PC-3 (cell line): ENCODE measurements at regions not wholly inside any gene's neighbourhood (a gene's known extent, or its start where the extent isn't known, plus 50 kb on each side); places are given as distances from the start of the nearest gene placed in this dataset.

Experiments used
- ATAC-seq: fragments of 200-7000 bp; cut with Tn5 transposase; 2 replicates; pipeline ENCODE4 v1.9.1; 2020; ENCODE audit warnings: mild to moderate bottlenecking, moderate library complexity
- BruUV-seq: library from RNA; stranded (reverse); fragments of 400-500 nt; replicated peaks from 2 replicates; lab custom pipeline; 2021; lab: Mats Ljungman, UMichigan
- CTCF ChIA-PET: fragments of 300-600 bp; sonication (Branson Sonifier 250); formaldehyde crosslinking; loops from one replicate; lab custom pipeline; 2022; ENCODE audit warnings: antibody characterized with exemption; lab: Charles Lee
- POLR2A ChIA-PET: fragments of 300-600 bp; sonication (Branson Sonifier 250); formaldehyde crosslinking; loops from one replicate; lab custom pipeline; 2022; ENCODE audit warnings: antibody characterized with exemption; ENCODE audit not compliant: unreplicated experiment; lab: Charles Lee
- DNase-seq: peaks from one replicate; pipeline ENCODE4 v3.0.0-alpha.2; 2015
- H2AFZ ChIP-seq: fragments of 300-600 bp; sonication (generic); 2 replicates; pipeline ENCODE4 v1.6.0; 2016; ENCODE audit warnings: antibody characterized with exemption, low read length
- H3F3A ChIP-seq: fragments of 300-600 bp; sonication (generic); one replicate; pipeline ENCODE4 v1.6.0; 2017; ENCODE audit warnings: antibody characterized with exemption, low read length, control low read depth, mild to moderate bottlenecking; ENCODE audit not compliant: unreplicated experiment
- H3K27ac ChIP-seq: fragments of 300-600 bp; sonication (generic); 2 replicates; pipeline ENCODE4 v1.5.1; 2016; ENCODE audit warnings: mild to moderate bottlenecking, low read length
- H3K27me3 ChIP-seq: fragments of 300-600 bp; sonication (generic); 2 replicates; pipeline ENCODE4 v1.6.1; 2016; ENCODE audit warnings: low read length, mixed read lengths
- H3K36me3 ChIP-seq: fragments of 300-600 bp; sonication (generic); 2 replicates; pipeline ENCODE4 v1.6.1; 2016; ENCODE audit warnings: low read depth, mixed run types, low read length, mixed read lengths
- H3K4me1 ChIP-seq: fragments of 300-600 bp; sonication (generic); 2 replicates; pipeline ENCODE4 v1.5.1; 2016; ENCODE audit warnings: low read length; ENCODE audit not compliant: insufficient read depth
- H3K4me2 ChIP-seq: fragments of 300-600 bp; sonication (generic); 2 replicates; pipeline ENCODE4 v1.6.0; 2016; ENCODE audit warnings: low read length
- H3K4me3 ChIP-seq: fragments of 300-600 bp; sonication (generic); 2 replicates; pipeline ENCODE4 v1.5.1; 2016; ENCODE audit warnings: mild to moderate bottlenecking, low read length, mixed read lengths
- H3K79me2 ChIP-seq: fragments of 300-600 bp; sonication (generic); 2 replicates; pipeline ENCODE4 v1.6.1; 2017; ENCODE audit warnings: low read length, mixed read lengths
- H3K9ac ChIP-seq: fragments of 300-600 bp; sonication (generic); 2 replicates; pipeline ENCODE4 v1.6.0; 2016; ENCODE audit warnings: mild to moderate bottlenecking, low read length
- H3K9me2 ChIP-seq: fragments of 300-600 bp; sonication (generic); replicated peaks from 2 replicates; pipeline ENCODE4 v1.6.1; 2016; ENCODE audit warnings: mixed run types, low read length, mixed read lengths
- H3K9me3 ChIP-seq: fragments of 300-600 bp; sonication (generic); 2 replicates; pipeline ENCODE4 v1.6.1; 2016; ENCODE audit warnings: low read length, mixed read lengths
- H4K20me1 ChIP-seq: fragments of 300-600 bp; sonication (generic); 2 replicates; pipeline ENCODE4 v1.6.1; 2016; ENCODE audit warnings: low read length, mixed read lengths
- EZH2 ChIP-seq: fragments of 300-600 bp; sonication (generic); IDR thresholded peaks from one replicate; pipeline ENCODE4 v1.6.1; 2017; ENCODE audit warnings: antibody characterized with exemption, mild to moderate bottlenecking, low read length; ENCODE audit not compliant: unreplicated experiment
- EZH2phosphoT487 ChIP-seq: fragments of 300-600 bp; sonication (generic); IDR thresholded peaks from 2 replicates; pipeline ENCODE4 v1.6.1; 2018; ENCODE audit warnings: mild to moderate bottlenecking, antibody characterized with exemption, low read length, borderline replicate concordance
- intact Hi-C: fragments of 100-400 bp; cut with micrococcal nuclease; formaldehyde crosslinking; loops from 2 replicates; pipeline ENCODE4 v1.9.0; 2023
- TF ChIP-seq, protein P1 (sequence below): fragments of 300-600 bp; sonication (generic); conservative IDR thresholded peaks from 2 replicates; pipeline ENCODE4 v1.5.1; 2017; ENCODE audit warnings: antibody characterized with exemption, low read depth, mild to moderate bottlenecking, low read length

DNA sequence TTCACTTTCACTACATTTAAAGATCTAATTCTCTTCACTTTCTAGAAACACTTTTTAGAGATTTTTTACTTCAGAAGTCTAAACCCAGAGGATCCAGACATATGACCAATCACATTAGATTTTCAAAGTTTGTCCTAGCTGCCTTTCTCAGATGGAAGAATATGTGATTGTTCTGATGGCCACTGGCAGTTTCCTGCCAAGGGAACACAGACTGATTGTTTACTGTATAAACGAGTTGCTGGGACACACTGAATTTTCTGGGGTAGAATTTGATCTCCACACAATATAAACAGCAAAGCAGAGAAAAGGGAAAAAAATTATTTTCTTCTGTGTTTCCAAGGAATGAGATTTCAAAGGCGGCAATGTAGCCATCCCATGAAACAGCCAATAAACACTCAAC, 480.0 kb downstream of the TOX3 start:
- Histone ChIP-seq H3K9me3 (no peaks in the 10 kb centered on the region), H3K9ac (no peak overlapping the region), H2AFZ (no peak overlapping the region), H3K4me3 (no peak overlapping the region), H3K9me2 (no peaks in the 10 kb centered on the region), H3K27ac (no peak overlapping the region), H3K4me2 (no peak overlapping the region), H3K27me3 (no peaks in the 10 kb centered on the region), H3K36me3 (no peaks in the 10 kb centered on the region), H4K20me1 (no peaks in the 10 kb centered on the region), H3K4me1 (no peaks in the 10 kb centered on the region), H3F3A (no peaks in the 10 kb centered on the region), H3K79me2 (no peaks in the 10 kb centered on the region)
- intact Hi-C loops = no loop called here
- TF ChIP-seq EZH2phosphoT487 = no peak
- no peak for TF ChIP-seq EZH2
- TF ChIP-seq, protein P1, sequence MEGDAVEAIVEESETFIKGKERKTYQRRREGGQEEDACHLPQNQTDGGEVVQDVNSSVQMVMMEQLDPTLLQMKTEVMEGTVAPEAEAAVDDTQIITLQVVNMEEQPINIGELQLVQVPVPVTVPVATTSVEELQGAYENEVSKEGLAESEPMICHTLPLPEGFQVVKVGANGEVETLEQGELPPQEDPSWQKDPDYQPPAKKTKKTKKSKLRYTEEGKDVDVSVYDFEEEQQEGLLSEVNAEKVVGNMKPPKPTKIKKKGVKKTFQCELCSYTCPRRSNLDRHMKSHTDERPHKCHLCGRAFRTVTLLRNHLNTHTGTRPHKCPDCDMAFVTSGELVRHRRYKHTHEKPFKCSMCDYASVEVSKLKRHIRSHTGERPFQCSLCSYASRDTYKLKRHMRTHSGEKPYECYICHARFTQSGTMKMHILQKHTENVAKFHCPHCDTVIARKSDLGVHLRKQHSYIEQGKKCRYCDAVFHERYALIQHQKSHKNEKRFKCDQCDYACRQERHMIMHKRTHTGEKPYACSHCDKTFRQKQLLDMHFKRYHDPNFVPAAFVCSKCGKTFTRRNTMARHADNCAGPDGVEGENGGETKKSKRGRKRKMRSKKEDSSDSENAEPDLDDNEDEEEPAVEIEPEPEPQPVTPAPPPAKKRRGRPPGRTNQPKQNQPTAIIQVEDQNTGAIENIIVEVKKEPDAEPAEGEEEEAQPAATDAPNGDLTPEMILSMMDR = no peak
- POLR2A ChIA-PET = no interaction called here
- DNase-seq = no peak
- BruUV-seq = no TSS peak
- CTCF ChIA-PET = no interaction called here
- ATAC-seq = no peak

DNA sequence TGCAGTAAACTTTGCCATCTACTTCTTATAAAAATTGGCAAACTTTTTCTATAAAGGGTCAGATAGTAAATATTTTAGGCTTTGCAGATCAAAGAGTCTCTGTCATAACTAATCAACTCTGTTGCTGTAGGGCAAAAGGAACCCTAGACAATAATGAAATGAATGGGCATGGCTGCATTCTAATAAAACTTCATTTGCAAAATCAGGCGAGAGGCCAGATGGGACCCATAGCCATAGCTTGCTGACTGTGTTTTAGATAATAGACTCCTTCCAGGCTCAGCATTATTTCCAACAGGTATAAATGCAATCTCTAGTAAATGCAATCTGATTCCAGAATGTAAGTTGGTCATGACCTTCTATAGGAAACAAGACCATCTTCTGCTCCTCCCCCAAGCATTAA, 490.7 kb downstream of the TOX3 start:
- ChIA-PET CTCF (no interaction called here), POLR2A (no interaction called here)
- TF ChIP-seq, protein P1 = no peak
- TF ChIP-seq EZH2 (no peak), EZH2phosphoT487 (no peak)
- H3K4me3 ChIP-seq = no peak overlapping the region
- H4K20me1 ChIP-seq = no peaks in the 10 kb centered on the region
- H2AFZ ChIP-seq = no peak overlapping the region
- no peak overlapping the region for H3K27ac ChIP-seq
- intact Hi-C loops = no loop called here
- no peak overlapping the region for H3K4me2 ChIP-seq
- DNase-seq = no peak
- no peaks in the 10 kb centered on the region for H3K9me2 ChIP-seq
- no peaks in the 10 kb centered on the region for H3K79me2 ChIP-seq
- no peaks in the 10 kb centered on the region for H3K27me3 ChIP-seq
- no peaks in the 10 kb centered on the region for H3F3A ChIP-seq
- no peak for ATAC-seq
- no peak overlapping the region for H3K9ac ChIP-seq
- no peaks in the 10 kb centered on the region for H3K4me1 ChIP-seq
- H3K9me3 ChIP-seq = no peaks in the 10 kb centered on the region
- no peaks in the 10 kb centered on the region for H3K36me3 ChIP-seq
- BruUV-seq = no TSS peak

DNA sequence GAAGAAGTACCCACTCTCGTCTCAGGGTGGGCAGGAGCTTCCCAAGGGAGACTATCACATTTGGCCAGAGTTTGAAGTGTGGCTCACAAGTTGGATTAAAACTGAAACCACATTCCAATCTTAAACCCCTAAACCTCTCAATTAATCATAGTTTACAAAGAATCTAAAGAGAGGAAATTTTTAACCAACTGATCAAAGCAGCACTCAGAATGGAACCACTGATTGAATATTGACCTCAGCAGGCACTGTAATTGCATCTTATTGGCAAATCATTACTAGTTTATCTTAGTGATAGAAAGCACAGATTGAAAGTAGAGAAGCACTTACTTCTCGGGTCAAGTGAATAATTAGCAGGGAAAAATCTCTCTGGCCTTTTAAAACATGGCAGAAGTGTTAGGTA, 491.6 kb downstream of the TOX3 start:
- Histone ChIP-seq H3K9ac (no peak overlapping the region), H3F3A (no peaks in the 10 kb centered on the region), H4K20me1 (no peaks in the 10 kb centered on the region), H3K79me2 (no peaks in the 10 kb centered on the region), H3K36me3 (no peaks in the 10 kb centered on the region), H3K27ac (no peak overlapping the region), H3K27me3 (no peaks in the 10 kb centered on the region), H2AFZ (no peak overlapping the region), H3K4me3 (no peak overlapping the region), H3K4me1 (no peaks in the 10 kb centered on the region), H3K9me2 (no peaks in the 10 kb centered on the region), H3K9me3 (no peaks in the 10 kb centered on the region), H3K4me2 (no peak overlapping the region)
- no peak for ATAC-seq
- CTCF ChIA-PET = no interaction called here
- POLR2A ChIA-PET = no interaction called here
- BruUV-seq = no TSS peak
- intact Hi-C loops = no loop called here
- TF ChIP-seq EZH2 (no peak), EZH2phosphoT487 (no peak)
- TF ChIP-seq, protein P1 = no peak
- DNase-seq = no peak
